ENCODE measurements at regions not wholly inside any gene's neighbourhood (a gene's known extent, or its start where the extent isn't known, plus 50 kb on each side); places are given as distances from the start of the nearest gene placed in this dataset.

DNA sequence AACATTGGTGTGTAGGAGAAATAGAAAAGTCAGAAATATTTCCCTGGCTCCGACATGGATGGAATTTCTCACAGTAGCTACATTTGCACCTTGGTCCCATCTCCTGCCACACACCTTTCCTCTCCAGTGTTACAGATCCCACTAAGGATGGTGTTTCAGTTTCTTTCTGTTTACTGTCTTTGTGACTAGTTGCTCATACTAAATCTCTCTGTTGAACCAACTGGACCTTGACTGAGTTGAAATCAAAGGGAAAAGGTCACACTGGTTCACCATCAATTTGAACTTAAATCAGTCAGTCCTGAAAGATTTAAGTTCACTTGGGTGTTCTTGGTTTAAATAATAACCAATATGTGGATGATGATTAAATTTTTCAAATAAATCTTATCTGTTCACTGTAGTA is 754.2 kb downstream of the OTOL1 start:
- BruUV-seq (replicated peaks), result no TSS peak
- Histone ChIP-seq H3K27me3 (replicated peaks in 1 of 2; ENCODE audit: control insufficient read depth in 2 of 2, insufficient read depth in 2 of 2, low read length in 1 of 2) (no peaks in the 10 kb centered on the region), H3K4me1 (ENCODE audit: control insufficient read depth, insufficient read depth, low read length) (no peaks in the 10 kb centered on the region), H3K27ac (ENCODE audit: control insufficient read depth, insufficient read depth) (no peak overlapping the region), H3K79me2 (ENCODE audit: control insufficient read depth, insufficient read depth, low read length) (no peaks in the 10 kb centered on the region), H3K9me3 (replicated peaks; ENCODE audit: control insufficient read depth, insufficient read depth, low read length) (no peaks in the 10 kb centered on the region), H3K4me2 (ENCODE audit: control insufficient read depth, insufficient read depth) (no peak overlapping the region), H4K20me1 (ENCODE audit: control insufficient read depth, insufficient read depth) (no peaks in the 10 kb centered on the region), H3K9ac (ENCODE audit: control insufficient read depth, insufficient read depth, low read length) (no peak overlapping the region), H3K36me3 (ENCODE audit: control insufficient read depth in 2 of 2, insufficient read depth in 2 of 2, low read length in 1 of 2) (no peaks in the 10 kb centered on the region), H3K4me3 (no peak overlapping the region), H2AFZ (ENCODE audit: control insufficient read depth, low read depth, low read length) (no peak overlapping the region)
- FAIRE-seq, result no peak
- CTCF ChIA-PET, result no interaction called here
- DNase-seq (ENCODE audit: low read depth, low spot score), result no peak
- no peak for ATAC-seq
- SMC1A ChIA-PET (ENCODE audit: uncharacterized antibody, unreplicated experiment), result no interaction called here
- RAD21 ChIA-PET (ENCODE audit: unreplicated experiment), result no interaction called here
- in situ Hi-C loops (cut with MboI), result no loop called here
- no peak for TF ChIP-seq RAD51 (IDR thresholded peaks at IDR 0.05)
- TF ChIP-seq GATAD2B (conservative IDR thresholded peaks at IDR 0.05; ENCODE audit: low read depth), result no peak
- TF ChIP-seq, protein P1, sequence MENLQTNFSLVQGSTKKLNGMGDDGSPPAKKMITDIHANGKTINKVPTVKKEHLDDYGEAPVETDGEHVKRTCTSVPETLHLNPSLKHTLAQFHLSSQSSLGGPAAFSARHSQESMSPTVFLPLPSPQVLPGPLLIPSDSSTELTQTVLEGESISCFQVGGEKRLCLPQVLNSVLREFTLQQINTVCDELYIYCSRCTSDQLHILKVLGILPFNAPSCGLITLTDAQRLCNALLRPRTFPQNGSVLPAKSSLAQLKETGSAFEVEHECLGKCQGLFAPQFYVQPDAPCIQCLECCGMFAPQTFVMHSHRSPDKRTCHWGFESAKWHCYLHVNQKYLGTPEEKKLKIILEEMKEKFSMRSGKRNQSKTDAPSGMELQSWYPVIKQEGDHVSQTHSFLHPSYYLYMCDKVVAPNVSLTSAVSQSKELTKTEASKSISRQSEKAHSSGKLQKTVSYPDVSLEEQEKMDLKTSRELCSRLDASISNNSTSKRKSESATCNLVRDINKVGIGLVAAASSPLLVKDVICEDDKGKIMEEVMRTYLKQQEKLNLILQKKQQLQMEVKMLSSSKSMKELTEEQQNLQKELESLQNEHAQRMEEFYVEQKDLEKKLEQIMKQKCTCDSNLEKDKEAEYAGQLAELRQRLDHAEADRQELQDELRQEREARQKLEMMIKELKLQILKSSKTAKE (IDR thresholded peaks at IDR 0.05; ENCODE audit: low read depth, poor library complexity, severe bottlenecking), result no peak
- no peak for TF ChIP-seq ATF7 (IDR thresholded peaks at IDR 0.05; ENCODE audit: low read depth)
- TF ChIP-seq, protein P2, sequence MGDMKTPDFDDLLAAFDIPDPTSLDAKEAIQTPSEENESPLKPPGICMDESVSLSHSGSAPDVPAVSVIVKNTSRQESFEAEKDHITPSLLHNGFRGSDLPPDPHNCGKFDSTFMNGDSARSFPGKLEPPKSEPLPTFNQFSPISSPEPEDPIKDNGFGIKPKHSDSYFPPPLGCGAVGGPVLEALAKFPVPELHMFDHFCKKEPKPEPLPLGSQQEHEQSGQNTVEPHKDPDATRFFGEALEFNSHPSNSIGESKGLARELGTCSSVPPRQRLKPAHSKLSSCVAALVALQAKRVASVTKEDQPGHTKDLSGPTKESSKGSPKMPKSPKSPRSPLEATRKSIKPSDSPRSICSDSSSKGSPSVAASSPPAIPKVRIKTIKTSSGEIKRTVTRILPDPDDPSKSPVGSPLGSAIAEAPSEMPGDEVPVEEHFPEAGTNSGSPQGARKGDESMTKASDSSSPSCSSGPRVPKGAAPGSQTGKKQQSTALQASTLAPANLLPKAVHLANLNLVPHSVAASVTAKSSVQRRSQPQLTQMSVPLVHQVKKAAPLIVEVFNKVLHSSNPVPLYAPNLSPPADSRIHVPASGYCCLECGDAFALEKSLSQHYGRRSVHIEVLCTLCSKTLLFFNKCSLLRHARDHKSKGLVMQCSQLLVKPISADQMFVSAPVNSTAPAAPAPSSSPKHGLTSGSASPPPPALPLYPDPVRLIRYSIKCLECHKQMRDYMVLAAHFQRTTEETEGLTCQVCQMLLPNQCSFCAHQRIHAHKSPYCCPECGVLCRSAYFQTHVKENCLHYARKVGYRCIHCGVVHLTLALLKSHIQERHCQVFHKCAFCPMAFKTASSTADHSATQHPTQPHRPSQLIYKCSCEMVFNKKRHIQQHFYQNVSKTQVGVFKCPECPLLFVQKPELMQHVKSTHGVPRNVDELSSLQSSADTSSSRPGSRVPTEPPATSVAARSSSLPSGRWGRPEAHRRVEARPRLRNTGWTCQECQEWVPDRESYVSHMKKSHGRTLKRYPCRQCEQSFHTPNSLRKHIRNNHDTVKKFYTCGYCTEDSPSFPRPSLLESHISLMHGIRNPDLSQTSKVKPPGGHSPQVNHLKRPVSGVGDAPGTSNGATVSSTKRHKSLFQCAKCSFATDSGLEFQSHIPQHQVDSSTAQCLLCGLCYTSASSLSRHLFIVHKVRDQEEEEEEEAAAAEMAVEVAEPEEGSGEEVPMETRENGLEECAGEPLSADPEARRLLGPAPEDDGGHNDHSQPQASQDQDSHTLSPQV (IDR thresholded peaks at IDR 0.05), result no peak
- no peak for TF ChIP-seq NFXL1 (IDR thresholded peaks at IDR 0.05; ENCODE audit: borderline replicate concordance)
- TF ChIP-seq EP300 (IDR thresholded peaks at IDR 0.05; ENCODE audit: borderline replicate concordance in 1 of 2, control insufficient read depth in 1 of 2, low read depth in 2 of 2, low read length in 2 of 2), result no peak
- no peak for TF ChIP-seq SIN3A (IDR thresholded peaks at IDR 0.05; ENCODE audit: low read depth, low read length)
- TF ChIP-seq, protein P3, sequence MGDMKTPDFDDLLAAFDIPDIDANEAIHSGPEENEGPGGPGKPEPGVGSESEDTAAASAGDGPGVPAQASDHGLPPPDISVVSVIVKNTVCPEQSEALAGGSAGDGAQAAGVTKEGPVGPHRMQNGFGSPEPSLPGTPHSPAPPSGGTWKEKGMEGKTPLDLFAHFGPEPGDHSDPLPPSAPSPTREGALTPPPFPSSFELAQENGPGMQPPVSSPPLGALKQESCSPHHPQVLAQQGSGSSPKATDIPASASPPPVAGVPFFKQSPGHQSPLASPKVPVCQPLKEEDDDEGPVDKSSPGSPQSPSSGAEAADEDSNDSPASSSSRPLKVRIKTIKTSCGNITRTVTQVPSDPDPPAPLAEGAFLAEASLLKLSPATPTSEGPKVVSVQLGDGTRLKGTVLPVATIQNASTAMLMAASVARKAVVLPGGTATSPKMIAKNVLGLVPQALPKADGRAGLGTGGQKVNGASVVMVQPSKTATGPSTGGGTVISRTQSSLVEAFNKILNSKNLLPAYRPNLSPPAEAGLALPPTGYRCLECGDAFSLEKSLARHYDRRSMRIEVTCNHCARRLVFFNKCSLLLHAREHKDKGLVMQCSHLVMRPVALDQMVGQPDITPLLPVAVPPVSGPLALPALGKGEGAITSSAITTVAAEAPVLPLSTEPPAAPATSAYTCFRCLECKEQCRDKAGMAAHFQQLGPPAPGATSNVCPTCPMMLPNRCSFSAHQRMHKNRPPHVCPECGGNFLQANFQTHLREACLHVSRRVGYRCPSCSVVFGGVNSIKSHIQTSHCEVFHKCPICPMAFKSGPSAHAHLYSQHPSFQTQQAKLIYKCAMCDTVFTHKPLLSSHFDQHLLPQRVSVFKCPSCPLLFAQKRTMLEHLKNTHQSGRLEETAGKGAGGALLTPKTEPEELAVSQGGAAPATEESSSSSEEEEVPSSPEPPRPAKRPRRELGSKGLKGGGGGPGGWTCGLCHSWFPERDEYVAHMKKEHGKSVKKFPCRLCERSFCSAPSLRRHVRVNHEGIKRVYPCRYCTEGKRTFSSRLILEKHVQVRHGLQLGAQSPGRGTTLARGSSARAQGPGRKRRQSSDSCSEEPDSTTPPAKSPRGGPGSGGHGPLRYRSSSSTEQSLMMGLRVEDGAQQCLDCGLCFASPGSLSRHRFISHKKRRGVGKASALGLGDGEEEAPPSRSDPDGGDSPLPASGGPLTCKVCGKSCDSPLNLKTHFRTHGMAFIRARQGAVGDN (IDR thresholded peaks at IDR 0.05), result no peak
- TF ChIP-seq, protein P4, sequence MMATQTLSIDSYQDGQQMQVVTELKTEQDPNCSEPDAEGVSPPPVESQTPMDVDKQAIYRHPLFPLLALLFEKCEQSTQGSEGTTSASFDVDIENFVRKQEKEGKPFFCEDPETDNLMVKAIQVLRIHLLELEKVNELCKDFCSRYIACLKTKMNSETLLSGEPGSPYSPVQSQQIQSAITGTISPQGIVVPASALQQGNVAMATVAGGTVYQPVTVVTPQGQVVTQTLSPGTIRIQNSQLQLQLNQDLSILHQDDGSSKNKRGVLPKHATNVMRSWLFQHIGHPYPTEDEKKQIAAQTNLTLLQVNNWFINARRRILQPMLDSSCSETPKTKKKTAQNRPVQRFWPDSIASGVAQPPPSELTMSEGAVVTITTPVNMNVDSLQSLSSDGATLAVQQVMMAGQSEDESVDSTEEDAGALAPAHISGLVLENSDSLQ (IDR thresholded peaks at IDR 0.05), result no peak
- TF ChIP-seq ATF2 (IDR thresholded peaks at IDR 0.05; ENCODE audit: low read length), result no peak
- 0% methylated on average over 1 of the region's 1 CpG for WGBS (ENCODE audit: insufficient coverage, insufficient replicate concordance, low lambda C conversion rate, missing lambda C conversion rate)
- POLR2A ChIA-PET, result no interaction called here
- intact Hi-C loops (cut with micrococcal nuclease; ENCODE audit: unreplicated experiment), result no loop called here
